ENCODE measurements at regions not wholly inside any gene's neighbourhood (a gene's known extent, or its start where the extent isn't known, plus 50 kb on each side); places are given as distances from the start of the nearest gene placed in this dataset.

- no peak for TF ChIP-seq EP300 (IDR thresholded peaks at IDR 0.05; ENCODE audit: borderline replicate concordance in 1 of 2, low read depth in 2 of 2, low read length in 2 of 2)
These were observed 391.9 kb downstream of the TMEM182 start (continued) for GRCh38 chr2:103153580-103154284.
